ENCODE measurements at regions not wholly inside any gene's neighbourhood (a gene's known extent, or its start where the extent isn't known, plus 50 kb on each side); places are given as distances from the start of the nearest gene placed in this dataset.

GRCh38 chr10:22851865-22852239, 76.0 kb upstream of the ARMC3 start:
- no peak for TF ChIP-seq CTCF (IDR thresholded peaks at IDR 0.05)
- TF ChIP-seq POLR2A (IDR thresholded peaks at IDR 0.05) = no peak
